Neural crest cell (in vitro differentiated cells): ENCODE measurements at regions not wholly inside any gene's neighbourhood (a gene's known extent, or its start where the extent isn't known, plus 50 kb on each side); places are given as distances from the start of the nearest gene placed in this dataset.

Experiments used
- DNase-seq: peaks from one replicate; pipeline ENCODE4 v3.0.0; 2021; ENCODE audit warnings: low read depth, mixed read lengths, low spot score
- H3K27ac Mint-ChIP-seq: one replicate; pipeline ENCODE4 v1.8.0; 2021; ENCODE audit warnings: mild to moderate bottlenecking, mixed read lengths; ENCODE audit not compliant: unreplicated experiment
- H3K27me3 Mint-ChIP-seq: 2 replicates; pipeline ENCODE4 v1.8.0; 2021; ENCODE audit warnings: low read depth, mild to moderate bottlenecking, mixed read lengths
- H3K36me3 Mint-ChIP-seq: 2 replicates; pipeline ENCODE4 v1.8.0; 2021; ENCODE audit warnings: low read depth, mild to moderate bottlenecking, mixed read lengths
- H3K4me1 Mint-ChIP-seq: 2 replicates; pipeline ENCODE4 v1.8.0; 2021; ENCODE audit warnings: mixed read lengths
- H3K4me3 Mint-ChIP-seq: one replicate; pipeline ENCODE4 v1.8.0; 2021; ENCODE audit warnings: mild to moderate bottlenecking, mixed read lengths
- H3K9me3 Mint-ChIP-seq: 2 replicates; pipeline ENCODE4 v1.8.0; 2021; ENCODE audit warnings: mixed read lengths
- TF ChIP-seq, protein P1 (sequence below): fragments of 200-600 bp; sonication (generic); conservative IDR thresholded peaks from 2 replicates; pipeline ENCODE4 v1.5.0; 2021; ENCODE audit warnings: antibody characterized with exemption, mild to moderate bottlenecking

DNA sequence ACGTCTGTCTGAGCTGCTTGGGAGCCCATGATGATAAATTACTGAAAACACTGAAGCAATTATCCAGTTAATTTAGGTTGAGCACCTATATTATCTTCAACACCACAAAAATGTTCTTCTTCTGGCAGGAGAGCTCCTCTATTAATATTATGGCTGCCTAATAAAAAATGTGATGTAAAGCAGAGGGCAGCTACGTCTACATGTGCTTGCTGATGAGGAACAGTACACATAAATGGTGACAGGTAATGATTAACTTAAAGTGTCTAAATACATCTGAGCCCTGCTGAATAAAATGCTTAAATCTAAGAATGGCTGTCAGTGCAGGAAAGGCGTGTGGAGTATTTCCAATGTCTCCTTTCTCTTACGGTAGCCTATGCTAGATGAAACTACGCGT is 131.3 kb upstream of the NR3C1 start:
- no peak for DNase-seq
- Mint-ChIP-seq H3K9me3 (peaks cover 4% of the 10 kb centered on the region), H3K4me1 (no peaks in the 10 kb centered on the region), H3K27ac (no peak overlapping the region), H3K27me3 (no peaks in the 10 kb centered on the region), H3K4me3 (no peak overlapping the region), H3K36me3 (no peaks in the 10 kb centered on the region)
- TF ChIP-seq, protein P1, sequence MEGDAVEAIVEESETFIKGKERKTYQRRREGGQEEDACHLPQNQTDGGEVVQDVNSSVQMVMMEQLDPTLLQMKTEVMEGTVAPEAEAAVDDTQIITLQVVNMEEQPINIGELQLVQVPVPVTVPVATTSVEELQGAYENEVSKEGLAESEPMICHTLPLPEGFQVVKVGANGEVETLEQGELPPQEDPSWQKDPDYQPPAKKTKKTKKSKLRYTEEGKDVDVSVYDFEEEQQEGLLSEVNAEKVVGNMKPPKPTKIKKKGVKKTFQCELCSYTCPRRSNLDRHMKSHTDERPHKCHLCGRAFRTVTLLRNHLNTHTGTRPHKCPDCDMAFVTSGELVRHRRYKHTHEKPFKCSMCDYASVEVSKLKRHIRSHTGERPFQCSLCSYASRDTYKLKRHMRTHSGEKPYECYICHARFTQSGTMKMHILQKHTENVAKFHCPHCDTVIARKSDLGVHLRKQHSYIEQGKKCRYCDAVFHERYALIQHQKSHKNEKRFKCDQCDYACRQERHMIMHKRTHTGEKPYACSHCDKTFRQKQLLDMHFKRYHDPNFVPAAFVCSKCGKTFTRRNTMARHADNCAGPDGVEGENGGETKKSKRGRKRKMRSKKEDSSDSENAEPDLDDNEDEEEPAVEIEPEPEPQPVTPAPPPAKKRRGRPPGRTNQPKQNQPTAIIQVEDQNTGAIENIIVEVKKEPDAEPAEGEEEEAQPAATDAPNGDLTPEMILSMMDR = no peak

DNA sequence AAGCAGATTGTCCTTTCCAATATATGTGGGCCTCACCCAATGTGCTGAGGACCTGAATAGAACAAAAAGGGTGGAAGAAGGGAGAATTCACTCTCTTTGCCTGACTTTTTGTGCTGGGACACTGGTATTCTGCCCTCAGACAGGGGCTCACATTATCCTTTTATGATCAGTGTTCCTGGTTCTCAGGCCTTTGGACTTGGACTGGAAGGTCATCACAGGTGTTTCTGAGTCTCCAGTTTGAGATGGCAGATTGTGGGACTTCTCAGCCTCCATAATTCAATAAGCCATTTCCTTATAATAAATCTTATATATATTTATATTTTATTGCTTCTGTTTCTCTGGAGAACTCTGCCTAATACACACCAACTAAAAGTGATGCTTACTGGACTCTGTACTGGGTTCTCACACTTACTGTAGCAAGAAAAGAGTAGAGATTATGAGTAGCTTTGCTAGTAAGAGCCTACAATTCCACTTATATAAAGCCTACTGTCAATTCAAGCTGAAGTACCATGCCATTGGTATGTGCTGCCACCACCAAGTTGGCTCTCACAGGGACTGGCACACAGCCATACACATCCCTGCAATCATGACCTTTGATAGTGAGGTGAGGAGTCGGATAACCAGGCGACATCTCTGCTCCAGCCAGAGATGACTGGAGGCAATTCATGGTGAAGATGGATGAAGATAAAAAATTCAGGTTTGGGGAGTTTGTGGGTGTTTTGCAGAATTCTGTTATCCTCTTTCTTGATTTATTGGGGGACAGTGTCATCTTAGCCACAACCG is 130.7 kb upstream of the NR3C1 start:
- TF ChIP-seq, protein P1 = no peak
- Mint-ChIP-seq H3K4me3 (no peak overlapping the region), H3K36me3 (no peaks in the 10 kb centered on the region), H3K27ac (no peak overlapping the region), H3K4me1 (no peaks in the 10 kb centered on the region), H3K9me3 (no peaks in the 10 kb centered on the region), H3K27me3 (no peaks in the 10 kb centered on the region)
- no peak for DNase-seq

DNA sequence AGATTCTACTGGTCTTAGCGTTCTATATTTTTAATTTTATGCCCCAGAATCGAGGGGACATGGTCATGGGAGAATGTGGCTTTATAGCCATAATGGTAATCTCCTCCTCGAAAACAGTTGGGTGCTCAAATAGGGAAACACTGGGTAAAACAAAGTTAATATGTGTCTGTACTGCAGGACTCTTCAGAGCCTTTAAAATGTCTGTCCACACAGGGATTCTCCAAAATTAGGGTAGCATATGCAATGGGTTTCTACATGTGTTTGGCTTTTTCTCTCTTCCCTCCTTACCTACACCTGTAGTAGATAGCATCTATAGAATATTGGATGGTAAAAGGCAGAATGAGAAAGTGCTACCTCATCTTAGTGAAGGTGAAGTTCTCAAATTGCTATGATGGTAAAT is 130.0 kb upstream of the NR3C1 start:
- Mint-ChIP-seq H3K27ac (no peak overlapping the region), H3K4me3 (no peak overlapping the region), H3K9me3 (no peaks in the 10 kb centered on the region), H3K27me3 (no peaks in the 10 kb centered on the region), H3K36me3 (no peaks in the 10 kb centered on the region), H3K4me1 (no peaks in the 10 kb centered on the region)
- DNase-seq = no peak
- TF ChIP-seq, protein P1 = no peak

DNA sequence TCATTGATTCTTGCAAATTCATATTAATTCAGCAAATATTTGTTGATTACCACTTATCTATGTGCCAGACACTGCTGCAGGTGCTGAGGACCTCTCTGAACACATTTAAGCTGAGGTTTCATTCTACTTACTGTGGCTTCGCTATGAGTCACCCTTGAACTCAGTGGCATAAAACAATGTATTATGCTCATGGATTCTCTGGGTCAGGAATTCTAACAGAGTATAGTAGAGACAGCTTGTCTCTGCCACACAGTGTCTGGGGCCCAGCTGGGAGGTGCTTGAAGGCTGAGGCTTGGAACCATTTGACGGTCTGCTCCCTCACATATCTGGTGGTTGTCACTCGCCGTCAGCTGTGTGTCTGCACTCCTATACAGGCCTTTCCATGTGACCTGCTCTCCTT is 124.3 kb upstream of the NR3C1 start:
- DNase-seq = no peak
- Mint-ChIP-seq H3K27me3 (no peaks in the 10 kb centered on the region), H3K4me3 (no peak overlapping the region), H3K27ac (no peak overlapping the region), H3K4me1 (peaks cover 2% of the 10 kb centered on the region), H3K9me3 (no peaks in the 10 kb centered on the region), H3K36me3 (no peaks in the 10 kb centered on the region)
- TF ChIP-seq, protein P1 = no peak

DNA sequence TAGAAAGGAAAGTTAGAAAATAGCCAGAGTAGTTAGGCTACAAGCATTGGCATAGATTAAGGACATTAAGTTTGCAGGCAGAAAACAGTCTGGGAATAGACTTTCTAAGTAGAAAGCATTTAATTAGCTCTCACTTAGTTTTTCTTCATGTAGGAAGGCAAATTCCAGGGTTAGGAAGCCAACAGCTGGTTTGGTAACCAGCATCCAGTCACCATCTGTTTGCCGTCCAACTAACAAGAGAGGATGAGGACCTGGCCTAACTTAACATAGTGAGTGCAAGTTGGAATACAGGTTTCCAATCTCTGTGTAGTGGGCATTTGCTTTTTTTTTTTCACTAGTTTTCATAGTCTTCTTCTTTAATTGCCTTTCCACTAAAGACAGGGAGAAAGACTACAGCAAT is 121.7 kb upstream of the NR3C1 start:
- no peak overlapping the region for H3K27ac Mint-ChIP-seq
- peaks cover 2% of the 10 kb centered on the region for H3K9me3 Mint-ChIP-seq
- no peak for DNase-seq
- H3K36me3 Mint-ChIP-seq = no peaks in the 10 kb centered on the region
- no peaks in the 10 kb centered on the region for H3K27me3 Mint-ChIP-seq
- no peak overlapping the region for H3K4me3 Mint-ChIP-seq
- peaks cover 20% of the 10 kb centered on the region for H3K4me1 Mint-ChIP-seq
- TF ChIP-seq, protein P1 = no peak
